ENCODE measurements at regions not wholly inside any gene's neighbourhood (a gene's known extent, or its start where the extent isn't known, plus 50 kb on each side); places are given as distances from the start of the nearest gene placed in this dataset.

- ATAC-seq (no peak), DNase-seq (no peak)
- peaks cover 0 to 23% (median 5%) of the 10 kb centered on the region in 9 donors for H3K9me3 Mint-ChIP-seq
- no peak overlapping the region for H3K27ac Mint-ChIP-seq
- H3K4me3 Mint-ChIP-seq = no peak overlapping the region
- POLR2A ChIA-PET = no interaction called here
- no peaks in the 10 kb centered on the region for H3K36me3 Mint-ChIP-seq
- H3K27me3 Mint-ChIP-seq = no peaks in the 10 kb centered on the region
- H3K4me1 Mint-ChIP-seq = no peaks in the 10 kb centered on the region
Measured at GRCh38 chr2:51581636-51582267, 549.8 kb upstream of the NRXN1 start.

- no peak for ATAC-seq
- no peak for DNase-seq
- POLR2A ChIA-PET = no interaction called here
- no peaks in the 10 kb centered on the region for H3K27me3 Mint-ChIP-seq
- H3K27ac Mint-ChIP-seq = no peak overlapping the region
- no peaks in the 10 kb centered on the region for H3K36me3 Mint-ChIP-seq
- H3K9me3 Mint-ChIP-seq = peaks cover 0 to 23% (median 11%) of the 10 kb centered on the region in 9 donors
- no peaks in the 10 kb centered on the region for H3K4me1 Mint-ChIP-seq
- no peak overlapping the region for H3K4me3 Mint-ChIP-seq
Measured at GRCh38 chr2:51579412-51579811, 547.5 kb upstream of the NRXN1 start.

GRCh38 chr2:51575181-51575580 lies 543.2 kb upstream of the NRXN1 start:
- ATAC-seq = no peak
- DNase-seq = no peak
- POLR2A ChIA-PET = no interaction called here
- Mint-ChIP-seq H3K27me3 (no peaks in the 10 kb centered on the region), H3K27ac (no peak overlapping the region), H3K36me3 (no peaks in the 10 kb centered on the region), H3K4me3 (no peak overlapping the region), H3K9me3 (peaks cover 0 to 24% (median 11%) of the 10 kb centered on the region in 9 donors), H3K4me1 (no peaks in the 10 kb centered on the region)

DNA sequence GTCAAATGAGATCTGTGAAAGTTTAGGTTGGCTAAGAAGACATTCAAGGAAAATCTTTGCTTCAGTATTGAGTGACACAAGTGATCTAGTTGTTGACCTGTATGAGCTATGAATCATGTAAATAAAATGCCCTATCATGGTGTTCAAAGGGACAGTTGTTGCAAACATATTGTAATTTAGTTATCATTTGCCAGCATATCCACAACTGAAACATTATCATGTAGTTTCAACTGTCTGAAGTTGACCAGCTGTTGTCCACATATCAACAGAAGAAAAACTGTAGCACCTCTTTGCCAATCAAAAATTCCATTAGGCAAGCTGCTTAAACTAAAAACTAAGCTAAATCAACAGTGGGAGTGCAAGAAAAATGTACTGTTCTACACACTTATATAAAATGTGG lies 527.1 kb upstream of the NRXN1 start:
- DNase-seq (no peak), ATAC-seq (no peak)
- H3K9me3 Mint-ChIP-seq = peaks cover 2 to 19% (median 8%) of the 10 kb centered on the region in 9 donors
- H3K36me3 Mint-ChIP-seq = no peaks in the 10 kb centered on the region
- H3K4me1 Mint-ChIP-seq = no peaks in the 10 kb centered on the region
- POLR2A ChIA-PET = no interaction called here
- H3K27ac Mint-ChIP-seq = no peak overlapping the region
- no peaks in the 10 kb centered on the region for H3K27me3 Mint-ChIP-seq
- no peak overlapping the region for H3K4me3 Mint-ChIP-seq

DNA sequence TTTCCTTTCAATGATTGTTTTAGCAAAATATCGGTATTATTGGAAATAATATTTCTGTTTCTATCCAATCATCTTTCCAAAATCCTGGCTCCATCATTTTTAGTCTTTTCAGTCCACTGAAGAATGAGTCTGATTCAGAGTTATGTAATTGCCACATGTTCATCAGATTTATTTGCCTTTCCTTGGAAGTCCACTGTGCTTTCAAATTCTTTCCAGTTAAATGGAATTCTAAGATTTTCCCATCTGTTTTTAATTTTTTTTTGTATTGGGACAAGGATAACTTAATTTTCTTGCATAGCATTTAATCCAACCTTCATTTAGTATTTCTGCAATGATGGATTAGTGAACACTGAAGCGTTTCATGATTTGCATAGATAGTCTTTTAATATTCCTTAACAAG lies 521.5 kb upstream of the NRXN1 start:
- H3K36me3 Mint-ChIP-seq = no peaks in the 10 kb centered on the region
- H3K4me3 Mint-ChIP-seq = no peak overlapping the region
- H3K4me1 Mint-ChIP-seq = no peaks in the 10 kb centered on the region
- H3K27me3 Mint-ChIP-seq = no peaks in the 10 kb centered on the region
- H3K9me3 Mint-ChIP-seq = peaks cover 0 to 21% (median 6%) of the 10 kb centered on the region in 9 donors
- ATAC-seq = no peak
- no peak overlapping the region for H3K27ac Mint-ChIP-seq
- POLR2A ChIA-PET = no interaction called here
- DNase-seq = no peak

- DNase-seq = no peak
- Mint-ChIP-seq H3K4me3 (no peak overlapping the region), H3K36me3 (peaks cover 0 to 5% (median 1%) of the 10 kb centered on the region in 3 donors), H3K4me1 (no peaks in the 10 kb centered on the region), H3K27ac (no peak overlapping the region), H3K9me3 (peaks cover 5 to 38% (median 11%) of the 10 kb centered on the region in 9 donors), H3K27me3 (no peaks in the 10 kb centered on the region)
- ATAC-seq = no peak
- POLR2A ChIA-PET = no interaction called here
Measured at GRCh38 chr2:51535763-51536162, 503.8 kb upstream of the NRXN1 start.

DNA sequence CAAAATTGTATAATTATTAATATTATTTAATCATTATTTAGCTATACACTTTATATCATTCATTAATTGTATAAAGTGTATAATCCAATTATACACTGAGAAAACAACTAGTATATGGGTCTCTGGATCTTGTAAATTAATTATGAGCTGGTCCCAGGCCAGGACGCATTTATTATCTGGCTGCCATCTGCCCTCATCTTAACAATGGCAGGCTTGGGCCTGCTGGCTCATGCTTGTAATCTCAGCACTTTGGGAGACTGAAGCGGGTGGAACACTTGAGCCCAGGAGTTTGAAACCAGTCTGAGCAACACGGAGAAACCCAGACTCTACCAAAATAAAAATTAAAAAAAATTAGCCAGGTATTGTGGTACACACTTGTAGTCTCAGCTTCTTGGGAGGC lies 502.2 kb upstream of the NRXN1 start:
- Mint-ChIP-seq H3K36me3 (peaks cover 0 to 5% (median 1%) of the 10 kb centered on the region in 3 donors), H3K27me3 (no peaks in the 10 kb centered on the region), H3K9me3 (peaks cover 7 to 35% (median 13%) of the 10 kb centered on the region in 9 donors), H3K4me3 (no peak overlapping the region), H3K27ac (no peak overlapping the region), H3K4me1 (no peaks in the 10 kb centered on the region)
- POLR2A ChIA-PET = no interaction called here
- no peak for ATAC-seq
- no peak for DNase-seq

- H3K4me1 Mint-ChIP-seq = no peaks in the 10 kb centered on the region
- no peaks in the 10 kb centered on the region for H3K27me3 Mint-ChIP-seq
- POLR2A ChIA-PET = no interaction called here
- H3K4me3 Mint-ChIP-seq = no peak overlapping the region
- DNase-seq = no peak
- H3K9me3 Mint-ChIP-seq = peaks cover 3 to 33% (median 12%) of the 10 kb centered on the region in 9 donors
- no peak overlapping the region for H3K27ac Mint-ChIP-seq
- no peak for ATAC-seq
- H3K36me3 Mint-ChIP-seq = peaks cover 0 to 2% (median 0%) of the 10 kb centered on the region in 3 donors
Measured at GRCh38 chr2:51528156-51528555, 496.2 kb upstream of the NRXN1 start.

DNA sequence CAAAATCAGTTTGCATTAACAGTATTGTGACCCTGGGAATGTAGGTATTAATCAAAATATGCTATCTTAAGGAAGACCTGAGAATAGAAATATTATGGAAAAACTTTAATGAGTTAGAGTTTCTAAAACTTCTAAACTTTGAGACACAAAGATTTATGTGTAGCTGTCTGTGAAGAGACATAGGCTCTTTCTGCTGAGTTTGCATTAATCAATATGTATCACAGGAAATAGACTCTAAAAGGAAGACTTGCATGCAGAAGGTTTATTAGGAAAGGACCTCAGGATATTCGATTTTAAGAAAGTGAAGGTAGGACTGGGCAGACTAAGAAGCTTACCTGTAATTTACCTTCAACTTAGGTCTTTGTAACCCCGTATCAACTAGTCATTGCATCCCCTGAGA lies 494.8 kb upstream of the NRXN1 start:
- POLR2A ChIA-PET = no interaction called here
- H3K27me3 Mint-ChIP-seq = no peaks in the 10 kb centered on the region

GRCh38 chr2:51516667-51517066 lies 484.7 kb upstream of the NRXN1 start:
- H3K4me3 Mint-ChIP-seq = no peak overlapping the region
- no peaks in the 10 kb centered on the region for H3K27me3 Mint-ChIP-seq
- POLR2A ChIA-PET = no interaction called here
- H3K9me3 Mint-ChIP-seq = peaks cover 0 to 19% (median 10%) of the 10 kb centered on the region in 9 donors
- no peak overlapping the region for H3K27ac Mint-ChIP-seq
- ATAC-seq = no peak
- H3K36me3 Mint-ChIP-seq = no peaks in the 10 kb centered on the region
- no peak for DNase-seq
- no peaks in the 10 kb centered on the region for H3K4me1 Mint-ChIP-seq

More for the DNA sequence above, 494.8 kb upstream of the NRXN1 start:
- no peak overlapping the region for H3K4me3 Mint-ChIP-seq
- no peak overlapping the region for H3K27ac Mint-ChIP-seq
- H3K4me1 Mint-ChIP-seq = no peaks in the 10 kb centered on the region
- ATAC-seq (no peak), DNase-seq (no peak)
- peaks cover 3 to 33% (median 12%) of the 10 kb centered on the region in 9 donors for H3K9me3 Mint-ChIP-seq
- peaks cover 0 to 2% (median 0%) of the 10 kb centered on the region in 3 donors for H3K36me3 Mint-ChIP-seq

GRCh38 chr2:51511002-51511401 lies 479.1 kb upstream of the NRXN1 start:
- Mint-ChIP-seq H3K9me3 (peaks cover 0 to 18% (median 12%) of the 10 kb centered on the region in 9 donors), H3K4me3 (no peak overlapping the region), H3K36me3 (no peaks in the 10 kb centered on the region), H3K4me1 (no peaks in the 10 kb centered on the region), H3K27me3 (no peaks in the 10 kb centered on the region), H3K27ac (no peak overlapping the region)
- DNase-seq (no peak), ATAC-seq (no peak)
- POLR2A ChIA-PET = no interaction called here

GRCh38 chr2:51510303-51510702 lies 478.4 kb upstream of the NRXN1 start:
- Mint-ChIP-seq H3K4me3 (no peak overlapping the region), H3K4me1 (no peaks in the 10 kb centered on the region), H3K27me3 (no peaks in the 10 kb centered on the region)

DNA sequence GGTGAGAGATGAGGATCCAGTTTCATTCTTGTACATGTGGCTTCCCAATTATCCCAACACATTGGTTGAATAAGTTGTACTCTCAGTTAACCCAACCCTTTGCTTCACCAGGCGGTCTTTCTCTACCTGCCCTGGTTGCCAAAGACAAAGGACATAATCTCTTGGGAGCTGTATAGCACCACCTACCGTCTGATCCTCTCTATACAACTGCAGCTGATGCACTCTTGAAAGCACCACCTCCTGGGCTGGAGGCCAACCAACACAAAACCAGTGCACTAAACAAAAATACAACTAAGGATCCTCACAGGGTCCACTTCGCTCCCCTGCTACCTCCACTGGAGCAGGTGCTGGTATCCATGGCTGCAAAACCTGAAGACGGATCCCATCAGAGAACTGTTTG lies 473.6 kb upstream of the NRXN1 start:
- POLR2A ChIA-PET = no interaction called here
- H3K27ac Mint-ChIP-seq = no peak overlapping the region
- H3K27me3 Mint-ChIP-seq = no peaks in the 10 kb centered on the region
- DNase-seq (no peak), ATAC-seq (no peak)
- H3K9me3 Mint-ChIP-seq = peaks cover 0 to 22% (median 16%) of the 10 kb centered on the region in 9 donors
- no peaks in the 10 kb centered on the region for H3K4me1 Mint-ChIP-seq
- no peak overlapping the region for H3K4me3 Mint-ChIP-seq
- H3K36me3 Mint-ChIP-seq = no peaks in the 10 kb centered on the region

More at GRCh38 chr2:51510303-51510702, 478.4 kb upstream of the NRXN1 start:
- peaks cover 0 to 25% (median 12%) of the 10 kb centered on the region in 9 donors for H3K9me3 Mint-ChIP-seq
- POLR2A ChIA-PET = no interaction called here
- H3K36me3 Mint-ChIP-seq = no peaks in the 10 kb centered on the region
- H3K27ac Mint-ChIP-seq = no peak overlapping the region
- ATAC-seq = no peak
- DNase-seq = no peak

DNA sequence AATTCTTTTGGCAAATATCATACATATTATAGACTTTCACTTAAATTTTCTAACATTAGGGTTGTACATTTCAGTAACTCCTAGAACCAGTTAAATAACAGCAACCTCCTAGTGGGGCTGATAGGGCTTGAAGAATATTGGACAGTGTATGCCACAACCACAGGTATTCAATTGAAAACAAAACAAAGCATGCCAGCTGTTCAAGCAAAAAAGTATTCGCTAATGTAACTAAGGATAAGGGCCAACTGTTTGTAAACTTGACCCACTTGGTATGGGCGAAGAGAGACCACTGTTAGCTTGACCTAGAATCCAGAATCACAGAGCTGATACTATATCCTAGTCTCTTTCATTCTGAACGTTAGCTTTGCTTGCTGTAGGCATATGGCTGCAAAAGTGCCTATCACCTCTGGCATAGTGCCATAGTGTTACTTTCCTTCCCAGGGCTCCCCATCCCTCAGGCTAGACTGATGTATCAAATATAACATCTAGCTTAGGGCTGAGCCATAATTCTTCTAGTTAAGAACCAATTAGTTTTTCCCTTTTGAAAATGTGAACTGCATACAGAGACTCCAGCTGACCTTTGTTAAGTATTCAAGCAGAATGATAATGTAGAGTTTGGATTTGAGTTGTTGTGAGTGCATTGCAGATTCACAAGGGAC lies 458.8 kb upstream of the NRXN1 start:
- no peaks in the 10 kb centered on the region for H3K27me3 Mint-ChIP-seq
- POLR2A ChIA-PET = no interaction called here
- H3K27ac Mint-ChIP-seq = no peak overlapping the region
- no peaks in the 10 kb centered on the region for H3K4me1 Mint-ChIP-seq
- H3K9me3 Mint-ChIP-seq = peaks cover 2 to 42% (median 14%) of the 10 kb centered on the region in 9 donors
- no peak overlapping the region for H3K4me3 Mint-ChIP-seq
- DNase-seq (no peak), ATAC-seq (no peak)
- H3K36me3 Mint-ChIP-seq = peaks cover 0 to 8% (median 0%) of the 10 kb centered on the region in 3 donors

Measured in naive thymus-derived CD8-positive, alpha-beta T cell (primary cell).